GM19452 (cell line): ENCODE measurements at regions not wholly inside any gene's neighbourhood (a gene's known extent, or its start where the extent isn't known, plus 50 kb on each side); places are given as distances from the start of the nearest gene placed in this dataset.

ENCODE experiments used
- ATAC-seq: cut with Tn5 transposase; IDR thresholded peaks from one replicate; pipeline ENCODE4 v1.9.1; 2021; ENCODE audit not compliant: unreplicated experiment

- ATAC-seq = no peak
Observed at GRCh38 chr9:108618906-108619550, 236.8 kb downstream of the ACTL7B start.

DNA sequence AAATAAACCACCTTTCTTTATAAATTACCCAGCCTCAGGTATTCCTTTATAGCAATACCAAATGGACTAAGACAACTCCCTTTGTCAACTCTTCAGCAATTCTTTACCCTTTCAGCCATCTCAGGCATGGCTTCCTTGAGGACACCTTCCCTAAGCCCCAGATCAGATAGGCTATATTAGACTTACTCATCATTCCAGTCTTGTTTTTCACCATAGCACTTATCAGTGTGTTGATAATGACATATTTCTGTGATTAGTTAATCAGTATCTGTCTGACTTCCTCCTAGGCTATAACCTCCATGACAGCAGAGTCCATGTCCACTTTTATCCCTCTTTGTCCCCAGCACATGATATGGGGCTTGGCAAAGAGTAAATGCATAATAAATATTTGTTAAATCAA, 238.1 kb downstream of the ACTL7B start:
- no peak for ATAC-seq

- no peak for ATAC-seq
Observed at GRCh38 chr9:108615152-108615551, 240.6 kb downstream of the ACTL7B start.

DNA sequence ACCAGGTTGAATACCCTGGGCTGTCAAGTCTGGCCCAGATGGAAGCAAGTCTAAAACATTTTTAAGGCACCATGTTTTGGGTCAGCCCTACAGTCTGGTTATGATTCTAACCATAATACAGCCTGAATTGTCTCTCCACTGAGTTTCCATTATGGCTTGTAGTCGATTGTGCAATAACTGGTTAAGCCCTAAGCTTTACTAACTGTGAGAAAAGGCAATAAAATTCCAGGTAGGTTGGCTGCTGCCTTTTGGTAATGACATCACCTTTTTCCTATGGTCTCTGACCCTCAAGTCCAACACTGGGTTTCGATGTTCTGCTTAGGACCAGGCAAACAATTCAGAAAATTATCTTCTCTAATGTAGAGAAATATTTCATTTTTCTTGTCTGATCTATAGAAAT, 243.3 kb downstream of the ACTL7B start:
- no peak for ATAC-seq

DNA sequence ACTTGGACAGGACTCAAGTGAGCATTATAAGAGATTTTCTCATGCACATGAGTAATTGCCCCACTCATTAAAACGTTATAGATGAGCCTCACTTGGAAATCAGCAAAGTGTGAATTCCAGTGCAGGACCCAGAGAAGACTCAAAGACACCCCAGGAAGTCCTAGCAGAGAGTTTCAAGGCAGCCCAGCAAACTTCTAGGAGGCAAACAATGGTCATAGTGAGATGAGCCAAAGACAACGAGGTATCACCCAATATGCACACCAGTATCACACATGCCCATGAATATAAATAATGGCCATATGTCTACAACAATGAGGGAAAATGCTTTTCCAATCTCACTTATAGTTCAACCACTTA, 245.9 kb downstream of the ACTL7B start:
- ATAC-seq = no peak

DNA sequence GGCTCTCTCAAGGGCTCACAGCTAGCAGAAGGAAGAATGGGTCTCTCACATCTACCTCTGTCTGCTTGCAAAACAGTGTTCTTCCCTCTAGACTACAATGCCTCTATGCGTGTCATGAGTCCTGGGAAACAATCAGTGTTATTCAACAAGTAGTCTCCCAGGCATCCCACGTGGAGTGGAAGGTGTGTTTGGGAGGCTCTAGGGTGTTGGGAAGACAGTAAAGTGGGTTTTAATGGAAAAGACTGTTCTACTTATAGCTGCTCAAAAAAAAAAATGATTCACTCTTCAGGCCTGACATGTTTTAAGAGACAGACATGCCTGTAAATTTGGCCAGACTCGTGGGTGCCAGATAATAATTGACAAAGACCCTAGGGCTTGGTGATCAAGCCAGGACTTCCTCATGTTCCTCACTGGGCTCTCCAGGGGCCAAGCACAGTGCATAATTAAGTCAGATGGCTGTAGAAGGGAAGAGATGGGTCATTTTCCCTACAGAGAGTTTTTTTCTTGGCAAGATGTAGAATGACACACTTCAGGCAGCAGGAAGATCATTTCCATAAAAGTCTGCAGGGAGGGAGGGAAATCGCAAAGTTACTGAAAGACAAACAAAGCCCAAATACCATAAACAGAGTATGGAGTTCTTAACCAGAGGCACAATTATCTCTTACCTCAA, 246.4 kb downstream of the ACTL7B start:
- no peak for ATAC-seq

- ATAC-seq = no peak
Observed at GRCh38 chr9:108607607-108608006, 248.2 kb downstream of the ACTL7B start.

DNA sequence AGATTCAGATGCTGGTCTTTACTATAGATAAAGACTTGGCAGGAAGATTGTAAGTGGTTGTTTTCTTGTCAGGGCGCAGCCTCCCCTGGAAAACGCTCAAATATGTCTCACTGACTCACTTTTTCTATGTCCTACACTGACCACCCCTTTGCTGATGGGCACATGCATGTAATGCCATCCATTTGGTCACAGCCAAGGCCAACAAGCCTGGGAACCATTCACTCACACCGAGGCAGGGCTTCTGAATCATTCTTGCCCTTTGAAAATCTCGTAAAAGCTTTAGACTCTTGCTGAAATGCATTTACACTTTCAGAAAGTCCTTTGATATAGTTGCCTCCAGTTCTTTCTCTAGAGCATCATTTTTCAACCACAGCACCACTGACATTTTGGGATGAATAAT, 249.4 kb downstream of the ACTL7B start:
- ATAC-seq = no peak

DNA sequence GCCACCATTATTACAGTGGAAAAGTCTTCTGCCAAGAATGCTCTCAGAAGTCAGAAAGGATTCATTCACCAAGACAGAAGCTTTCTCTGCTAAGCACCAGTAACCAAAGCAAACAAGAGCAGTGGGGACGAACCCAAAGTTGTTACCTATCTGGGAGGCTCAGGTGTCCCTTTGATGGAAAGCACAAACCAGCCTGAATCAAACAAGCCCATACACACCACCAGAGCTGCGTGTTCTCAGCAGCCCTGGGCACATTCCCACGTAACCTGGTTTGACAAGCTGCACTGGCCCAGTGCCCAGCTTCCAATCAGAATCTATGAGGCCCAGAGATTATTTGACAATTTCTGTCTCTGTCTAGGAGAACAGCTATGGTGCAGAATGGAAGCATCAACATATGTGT, 252.6 kb downstream of the ACTL7B start:
- ATAC-seq = no peak

GRCh38 chr9:108600896-108601295, 254.9 kb downstream of the ACTL7B start:
- no peak for ATAC-seq

GRCh38 chr9:108599571-108599970, 256.2 kb downstream of the ACTL7B start:
- ATAC-seq = no peak

- no peak for ATAC-seq
Observed at GRCh38 chr9:108591121-108591520, 264.7 kb downstream of the ACTL7B start.

DNA sequence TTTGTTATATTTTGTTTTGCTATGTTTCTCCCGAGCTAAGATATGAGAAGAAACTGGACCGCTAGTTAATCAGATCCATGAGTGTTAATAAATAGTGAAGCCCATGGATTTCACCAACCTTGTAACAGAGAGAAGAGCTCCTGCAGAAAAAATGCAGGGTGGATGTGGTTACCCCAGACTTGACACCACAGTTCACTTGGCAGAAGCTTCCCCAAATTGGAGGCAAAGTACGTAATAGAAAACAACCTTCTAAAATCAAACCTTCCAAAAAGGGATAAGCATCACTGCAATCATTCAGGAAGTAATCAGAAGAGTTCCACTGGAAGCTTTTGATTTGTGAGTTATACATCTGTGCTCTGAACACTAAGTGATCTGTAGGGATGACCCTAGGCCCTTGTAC, 267.5 kb downstream of the ACTL7B start:
- no peak for ATAC-seq

- ATAC-seq = no peak
Observed at GRCh38 chr9:108586471-108587139, 269.2 kb downstream of the ACTL7B start.

DNA sequence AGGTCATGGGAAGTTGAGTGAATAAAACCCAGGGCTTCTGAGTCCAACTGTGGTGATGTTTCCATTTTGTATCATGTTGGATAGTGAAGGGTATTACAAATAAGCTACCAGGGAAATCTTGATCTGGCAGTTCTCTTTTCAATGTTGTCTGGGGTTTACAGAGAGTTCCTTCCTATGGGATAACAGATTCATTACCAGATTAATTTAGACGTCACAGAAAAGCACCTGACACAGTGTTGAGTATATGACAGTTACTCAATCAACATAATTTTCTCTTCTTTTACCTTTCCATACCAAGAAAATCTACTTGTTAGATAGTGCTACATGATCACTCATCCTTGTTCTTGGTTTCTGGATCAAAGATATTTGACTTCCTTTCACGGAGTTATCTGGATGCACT, 270.9 kb downstream of the ACTL7B start:
- ATAC-seq = no peak

DNA sequence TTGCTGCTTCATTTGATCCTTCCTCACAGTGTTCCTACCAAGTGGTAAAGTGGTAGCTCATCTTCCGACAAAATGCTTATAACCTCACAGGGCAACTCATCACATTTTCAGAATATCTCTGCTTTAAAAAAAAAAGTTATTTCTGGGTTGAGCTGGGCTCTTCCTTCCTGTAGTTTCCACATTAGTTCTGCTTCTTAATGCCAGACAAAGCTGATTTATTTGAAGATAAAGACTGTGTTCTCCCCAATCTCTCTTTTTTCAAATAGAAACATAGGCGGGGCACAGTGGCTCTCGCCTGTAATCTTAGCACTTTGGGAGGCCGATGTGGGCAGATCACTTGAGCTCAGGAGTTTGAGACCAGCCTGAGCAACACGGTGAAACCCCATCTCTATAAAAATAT, 273.1 kb downstream of the ACTL7B start:
- ATAC-seq = no peak

DNA sequence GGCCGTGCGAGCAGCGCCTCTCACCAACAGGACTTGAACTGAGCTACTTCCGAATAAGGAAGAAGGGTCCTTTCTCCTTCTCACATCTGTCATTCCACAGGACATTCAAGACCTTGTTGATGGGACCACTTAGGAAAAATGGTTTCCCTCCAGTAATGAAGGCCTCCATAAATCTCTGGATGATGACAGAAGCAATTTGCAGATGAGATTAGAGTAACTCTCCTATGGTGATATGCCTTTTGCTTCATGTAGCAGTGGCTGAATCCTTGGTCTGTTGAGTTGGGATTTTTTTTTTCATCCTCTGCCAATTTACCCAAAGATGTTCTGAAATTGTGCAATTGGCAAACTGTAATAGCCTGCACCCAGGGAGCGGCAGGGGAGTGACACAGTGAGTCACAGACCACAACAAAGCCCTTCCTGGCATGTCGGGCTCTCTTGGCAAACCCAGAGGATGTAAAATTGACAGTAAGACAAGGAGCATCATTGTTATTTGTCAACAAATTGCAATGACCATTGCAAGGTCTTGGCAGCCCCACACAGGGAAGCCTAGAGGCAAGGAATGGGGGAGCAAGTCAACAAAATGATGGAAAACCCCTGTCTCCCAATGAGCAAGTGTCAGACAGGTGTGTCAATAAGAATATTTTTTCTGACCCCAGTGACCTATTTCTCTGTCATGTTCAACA, 275.9 kb downstream of the ACTL7B start:
- no peak for ATAC-seq

DNA sequence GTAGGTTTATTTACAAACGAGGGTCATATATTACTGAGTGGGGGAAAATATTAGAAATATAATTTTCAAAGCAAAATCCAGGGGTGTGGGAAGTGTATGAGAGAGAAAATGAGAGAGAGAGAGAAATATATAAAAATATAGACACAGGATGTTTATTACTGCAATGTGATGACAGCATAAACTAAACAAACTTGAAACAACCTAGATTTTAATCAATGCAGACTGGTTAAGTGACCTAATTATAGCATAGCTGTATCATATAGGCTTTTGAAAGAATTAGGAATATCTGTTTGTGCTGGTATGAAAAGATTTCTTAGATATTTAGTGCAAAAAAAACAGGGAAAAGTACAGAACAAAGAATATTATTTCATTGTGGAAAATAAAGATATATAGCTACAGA, 280.5 kb downstream of the ACTL7B start:
- ATAC-seq = no peak

DNA sequence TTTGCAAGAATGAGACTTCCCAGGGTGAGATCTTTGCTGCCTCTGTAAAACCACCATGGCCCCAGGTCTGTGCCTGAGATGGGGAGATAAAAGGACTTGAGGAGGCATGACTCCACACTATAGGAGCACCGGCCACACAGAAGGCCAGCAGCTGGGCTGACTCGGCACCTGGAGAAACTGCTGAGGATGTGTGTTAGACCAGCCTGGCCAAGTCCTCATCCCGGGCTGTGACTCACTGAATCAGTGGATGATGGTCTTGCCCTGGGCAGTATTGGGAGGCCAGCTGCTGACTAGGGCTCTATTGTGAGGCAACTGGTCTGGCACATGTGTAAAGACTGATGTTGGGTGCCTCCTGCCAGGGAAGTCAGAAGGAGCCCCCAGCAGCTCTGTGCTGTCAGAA, 286.2 kb downstream of the ACTL7B start:
- ATAC-seq = no peak

DNA sequence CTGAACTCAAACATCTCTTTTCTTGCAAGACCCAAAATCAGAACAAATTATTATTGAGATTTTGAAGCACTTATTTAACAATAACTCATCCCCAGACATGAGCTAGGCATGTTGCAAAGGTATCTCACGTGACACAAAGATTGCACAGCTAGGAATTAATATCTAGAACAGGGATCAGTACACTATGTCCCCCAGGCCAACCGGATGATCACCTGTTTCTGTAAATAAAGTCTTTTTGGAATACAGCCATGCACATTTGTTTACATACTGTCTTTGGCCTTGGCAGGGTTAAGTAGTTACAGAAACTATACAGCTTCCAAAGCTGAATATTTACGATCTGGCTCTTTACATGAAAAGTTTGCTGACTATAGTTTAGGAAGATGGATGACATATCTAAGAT, 287.7 kb downstream of the ACTL7B start:
- no peak for ATAC-seq

- ATAC-seq = no peak
Observed at GRCh38 chr9:108567571-108567970, 288.2 kb downstream of the ACTL7B start.
